ENCODE measurements at regions not wholly inside any gene's neighbourhood (a gene's known extent, or its start where the extent isn't known, plus 50 kb on each side); places are given as distances from the start of the nearest gene placed in this dataset.

DNA sequence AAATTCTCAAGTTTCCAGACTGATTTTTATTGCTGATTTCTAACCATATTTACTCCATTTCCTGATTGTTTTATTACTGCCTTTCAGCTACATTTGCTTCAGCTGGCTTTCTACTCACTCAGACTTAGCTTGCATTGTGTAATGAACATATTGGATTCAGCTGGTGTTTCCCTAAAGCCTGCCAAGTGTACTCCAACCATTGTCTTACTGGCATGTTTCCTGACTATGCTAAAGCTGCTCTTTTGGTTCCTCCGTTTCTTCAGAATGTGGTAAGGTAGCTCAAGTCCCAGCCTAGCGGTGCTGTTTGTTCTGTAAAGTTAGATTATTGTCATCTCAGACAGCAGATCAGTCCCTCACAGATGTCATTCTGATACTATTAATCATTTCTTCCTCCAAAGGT, 53.1 kb upstream of the GLRA2 start:
- ATAC-seq (no peak), DNase-seq (no peak)
- Histone ChIP-seq H3F3A (ENCODE audit: low read length, unreplicated experiment) (no peaks in the 10 kb centered on the region), H3K4me3 (ENCODE audit: low read length) (no peak overlapping the region), H3K27me3 (ENCODE audit: low read length) (no peaks in the 10 kb centered on the region), H3K79me2 (ENCODE audit: low read length) (no peaks in the 10 kb centered on the region), H3K27ac (ENCODE audit: low read length) (no peak overlapping the region), H3K9me3 (ENCODE audit: low read length) (no peaks in the 10 kb centered on the region), H3K4me1 (ENCODE audit: insufficient read depth, low read length) (no peaks in the 10 kb centered on the region), H3K36me3 (ENCODE audit: low read depth, low read length) (no peaks in the 10 kb centered on the region), H2AFZ (ENCODE audit: low read length) (no peak overlapping the region), H3K9me2 (replicated peaks; ENCODE audit: low read length) (no peaks in the 10 kb centered on the region), H3K9ac (ENCODE audit: low read length) (no peak overlapping the region), H3K4me2 (ENCODE audit: low read length) (no peak overlapping the region), H4K20me1 (ENCODE audit: low read length) (no peaks in the 10 kb centered on the region)
- BruUV-seq (replicated peaks), result no TSS peak
- ChIA-PET POLR2A (ENCODE audit: unreplicated experiment) (no interaction called here), CTCF (no interaction called here)
- intact Hi-C loops (cut with micrococcal nuclease), result no loop called here
- TF ChIP-seq, protein P1, sequence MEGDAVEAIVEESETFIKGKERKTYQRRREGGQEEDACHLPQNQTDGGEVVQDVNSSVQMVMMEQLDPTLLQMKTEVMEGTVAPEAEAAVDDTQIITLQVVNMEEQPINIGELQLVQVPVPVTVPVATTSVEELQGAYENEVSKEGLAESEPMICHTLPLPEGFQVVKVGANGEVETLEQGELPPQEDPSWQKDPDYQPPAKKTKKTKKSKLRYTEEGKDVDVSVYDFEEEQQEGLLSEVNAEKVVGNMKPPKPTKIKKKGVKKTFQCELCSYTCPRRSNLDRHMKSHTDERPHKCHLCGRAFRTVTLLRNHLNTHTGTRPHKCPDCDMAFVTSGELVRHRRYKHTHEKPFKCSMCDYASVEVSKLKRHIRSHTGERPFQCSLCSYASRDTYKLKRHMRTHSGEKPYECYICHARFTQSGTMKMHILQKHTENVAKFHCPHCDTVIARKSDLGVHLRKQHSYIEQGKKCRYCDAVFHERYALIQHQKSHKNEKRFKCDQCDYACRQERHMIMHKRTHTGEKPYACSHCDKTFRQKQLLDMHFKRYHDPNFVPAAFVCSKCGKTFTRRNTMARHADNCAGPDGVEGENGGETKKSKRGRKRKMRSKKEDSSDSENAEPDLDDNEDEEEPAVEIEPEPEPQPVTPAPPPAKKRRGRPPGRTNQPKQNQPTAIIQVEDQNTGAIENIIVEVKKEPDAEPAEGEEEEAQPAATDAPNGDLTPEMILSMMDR (conservative IDR thresholded peaks at IDR 0.05; ENCODE audit: low read depth, low read length), result no peak
- TF ChIP-seq EZH2 (IDR thresholded peaks at IDR 0.05; ENCODE audit: low read length, unreplicated experiment), result no peak
- no peak for TF ChIP-seq EZH2phosphoT487 (IDR thresholded peaks at IDR 0.05; ENCODE audit: borderline replicate concordance, low read length)

DNA sequence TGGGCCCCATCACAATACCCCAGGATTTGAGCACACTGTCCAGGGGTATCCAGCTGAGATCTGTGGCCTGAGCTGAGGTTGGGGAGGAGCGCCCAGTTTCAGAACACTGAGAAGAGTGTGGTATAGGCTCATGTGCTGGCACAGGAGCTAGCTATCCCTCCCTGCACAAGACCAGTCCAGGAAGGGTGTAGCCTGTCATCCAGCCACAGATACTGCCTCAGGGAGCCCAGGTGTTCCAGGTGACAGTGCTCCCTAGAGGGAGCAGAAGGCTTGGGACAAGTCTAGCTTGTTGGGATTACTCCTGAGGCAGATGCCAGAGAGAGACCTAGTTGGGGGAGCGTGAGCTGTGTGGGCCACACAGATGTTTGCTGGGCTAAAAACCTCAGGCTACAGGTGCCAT, 79.6 kb upstream of the GLRA2 start:
- ChIA-PET POLR2A (ENCODE audit: unreplicated experiment) (no interaction called here), CTCF (no interaction called here)
- Histone ChIP-seq H3K4me3 (ENCODE audit: low read length) (no peak overlapping the region), H3K9ac (ENCODE audit: low read length) (no peak overlapping the region), H3K79me2 (ENCODE audit: low read length) (no peaks in the 10 kb centered on the region), H3K9me2 (replicated peaks; ENCODE audit: low read length) (no peaks in the 10 kb centered on the region), H3K27ac (ENCODE audit: low read length) (no peak overlapping the region), H3K4me1 (ENCODE audit: insufficient read depth, low read length) (no peaks in the 10 kb centered on the region), H3K27me3 (ENCODE audit: low read length) (no peaks in the 10 kb centered on the region), H4K20me1 (ENCODE audit: low read length) (no peaks in the 10 kb centered on the region), H3K36me3 (ENCODE audit: low read depth, low read length) (no peaks in the 10 kb centered on the region), H2AFZ (ENCODE audit: low read length) (no peak overlapping the region), H3F3A (ENCODE audit: low read length, unreplicated experiment) (no peaks in the 10 kb centered on the region), H3K4me2 (ENCODE audit: low read length) (no peak overlapping the region), H3K9me3 (ENCODE audit: low read length) (no peaks in the 10 kb centered on the region)
- no peak for TF ChIP-seq EZH2 (IDR thresholded peaks at IDR 0.05; ENCODE audit: low read length, unreplicated experiment)
- TF ChIP-seq, protein P1 (conservative IDR thresholded peaks at IDR 0.05; ENCODE audit: low read depth, low read length), result no peak
- TF ChIP-seq EZH2phosphoT487 (IDR thresholded peaks at IDR 0.05; ENCODE audit: borderline replicate concordance, low read length), result no peak
- intact Hi-C loops (cut with micrococcal nuclease), result no loop called here
- DNase-seq (no peak), ATAC-seq (no peak)
- no TSS peak for BruUV-seq (replicated peaks)

DNA sequence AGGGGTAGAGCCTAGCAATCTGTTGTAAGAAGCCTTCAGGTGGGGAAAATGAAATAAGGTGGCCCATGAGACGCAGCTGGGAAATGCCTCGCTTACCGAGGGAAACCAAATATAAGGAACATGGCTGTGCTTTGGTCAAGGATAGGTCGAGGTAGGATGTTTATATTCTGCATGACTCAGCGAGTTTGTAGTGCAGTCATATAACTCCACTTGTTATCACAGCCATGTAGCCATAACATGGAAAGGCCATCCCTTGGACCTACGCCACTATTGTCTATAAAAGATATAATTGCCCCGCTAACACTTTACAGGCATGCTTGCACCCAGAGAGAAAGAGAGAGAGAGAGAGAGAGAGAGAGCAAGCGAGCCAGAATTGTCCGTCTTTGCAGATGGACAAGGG, 80.9 kb upstream of the GLRA2 start:
- intact Hi-C loops (cut with micrococcal nuclease), result no loop called here
- no peaks in the 10 kb centered on the region for H3K9me2 ChIP-seq (replicated peaks; ENCODE audit: low read length)
- H3F3A ChIP-seq (ENCODE audit: low read length, unreplicated experiment), result no peaks in the 10 kb centered on the region
- H3K27me3 ChIP-seq (ENCODE audit: low read length), result no peaks in the 10 kb centered on the region
- H2AFZ ChIP-seq (ENCODE audit: low read length), result no peak overlapping the region
- POLR2A ChIA-PET (ENCODE audit: unreplicated experiment), result no interaction called here
- no TSS peak for BruUV-seq (replicated peaks)
- H3K4me2 ChIP-seq (ENCODE audit: low read length), result no peak overlapping the region
- H3K9ac ChIP-seq (ENCODE audit: low read length), result no peak overlapping the region
- CTCF ChIA-PET, result no interaction called here
- H3K36me3 ChIP-seq (ENCODE audit: low read depth, low read length), result no peaks in the 10 kb centered on the region
- no peaks in the 10 kb centered on the region for H3K4me1 ChIP-seq (ENCODE audit: insufficient read depth, low read length)
- H3K9me3 ChIP-seq (ENCODE audit: low read length), result no peaks in the 10 kb centered on the region
- TF ChIP-seq, protein P1 (conservative IDR thresholded peaks at IDR 0.05; ENCODE audit: low read depth, low read length), result no peak
- TF ChIP-seq EZH2 (IDR thresholded peaks at IDR 0.05; ENCODE audit: low read length, unreplicated experiment), result no peak
- no peak for TF ChIP-seq EZH2phosphoT487 (IDR thresholded peaks at IDR 0.05; ENCODE audit: borderline replicate concordance, low read length)
- DNase-seq (no peak), ATAC-seq (no peak)
- no peak overlapping the region for H3K27ac ChIP-seq (ENCODE audit: low read length)
- H4K20me1 ChIP-seq (ENCODE audit: low read length), result no peaks in the 10 kb centered on the region
- H3K79me2 ChIP-seq (ENCODE audit: low read length), result no peaks in the 10 kb centered on the region
- no peak overlapping the region for H3K4me3 ChIP-seq (ENCODE audit: low read length)
